ENCODE measurements at regions not wholly inside any gene's neighbourhood (a gene's known extent, or its start where the extent isn't known, plus 50 kb on each side); places are given as distances from the start of the nearest gene placed in this dataset.

DNA sequence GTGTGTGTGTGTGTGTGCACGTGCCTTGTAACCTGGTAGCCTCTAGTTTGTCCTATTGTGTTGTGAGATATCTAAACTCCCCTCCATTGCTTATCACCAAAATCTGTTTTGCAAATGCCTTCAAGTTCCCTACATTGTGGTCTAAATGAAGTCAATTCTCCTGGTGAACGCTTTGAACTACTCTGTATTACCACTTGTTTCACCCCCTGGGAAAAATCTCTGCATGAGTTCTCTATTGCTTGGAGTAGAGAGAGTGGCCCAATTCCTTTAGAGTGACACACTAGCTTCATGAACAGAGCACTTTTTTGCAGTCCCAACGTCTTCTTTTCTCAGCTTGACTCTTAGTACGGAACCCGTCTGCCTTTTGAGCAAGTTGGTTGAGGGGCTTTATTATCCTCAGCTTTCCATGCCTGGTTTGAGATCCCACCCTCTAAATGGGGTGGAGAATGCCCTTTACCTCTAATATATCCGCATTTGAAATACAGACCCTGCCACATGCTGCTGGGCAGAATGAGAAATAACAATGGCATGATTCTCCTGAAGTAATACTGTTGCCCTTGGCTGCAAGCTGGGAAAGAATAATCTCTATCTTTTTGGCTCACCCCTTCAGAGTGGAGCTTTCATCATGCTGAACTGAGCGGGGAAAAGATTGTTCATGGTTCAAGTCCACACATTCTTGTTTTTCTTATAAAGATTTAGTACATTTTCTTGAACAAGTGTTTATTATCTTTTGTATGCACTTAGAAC is 2545.3 kb downstream of the PCDH9 start:
- TF ChIP-seq, protein P1, sequence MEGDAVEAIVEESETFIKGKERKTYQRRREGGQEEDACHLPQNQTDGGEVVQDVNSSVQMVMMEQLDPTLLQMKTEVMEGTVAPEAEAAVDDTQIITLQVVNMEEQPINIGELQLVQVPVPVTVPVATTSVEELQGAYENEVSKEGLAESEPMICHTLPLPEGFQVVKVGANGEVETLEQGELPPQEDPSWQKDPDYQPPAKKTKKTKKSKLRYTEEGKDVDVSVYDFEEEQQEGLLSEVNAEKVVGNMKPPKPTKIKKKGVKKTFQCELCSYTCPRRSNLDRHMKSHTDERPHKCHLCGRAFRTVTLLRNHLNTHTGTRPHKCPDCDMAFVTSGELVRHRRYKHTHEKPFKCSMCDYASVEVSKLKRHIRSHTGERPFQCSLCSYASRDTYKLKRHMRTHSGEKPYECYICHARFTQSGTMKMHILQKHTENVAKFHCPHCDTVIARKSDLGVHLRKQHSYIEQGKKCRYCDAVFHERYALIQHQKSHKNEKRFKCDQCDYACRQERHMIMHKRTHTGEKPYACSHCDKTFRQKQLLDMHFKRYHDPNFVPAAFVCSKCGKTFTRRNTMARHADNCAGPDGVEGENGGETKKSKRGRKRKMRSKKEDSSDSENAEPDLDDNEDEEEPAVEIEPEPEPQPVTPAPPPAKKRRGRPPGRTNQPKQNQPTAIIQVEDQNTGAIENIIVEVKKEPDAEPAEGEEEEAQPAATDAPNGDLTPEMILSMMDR (IDR thresholded peaks at IDR 0.05) = no peak
- peaks cover 0 to 3% (median 0%) of the 10 kb centered on the region in 4 donors for H3K27me3 ChIP-seq
- H3K27ac ChIP-seq = no peak overlapping the region
- H3K9me3 ChIP-seq = no peaks in the 10 kb centered on the region
- H3K36me3 ChIP-seq = no peaks in the 10 kb centered on the region
- no peak overlapping the region for H3K4me3 ChIP-seq
- ATAC-seq = no peak
- FAIRE-seq = no peak
- intact Hi-C loops (cut with DNase I) = no loop called here
- no peaks in the 10 kb centered on the region for H3K4me1 ChIP-seq
- DNase-seq = no peak
- 39 to 46% methylated on average over 7 of the region's 7 CpGs for WGBS, 2 donors

DNA sequence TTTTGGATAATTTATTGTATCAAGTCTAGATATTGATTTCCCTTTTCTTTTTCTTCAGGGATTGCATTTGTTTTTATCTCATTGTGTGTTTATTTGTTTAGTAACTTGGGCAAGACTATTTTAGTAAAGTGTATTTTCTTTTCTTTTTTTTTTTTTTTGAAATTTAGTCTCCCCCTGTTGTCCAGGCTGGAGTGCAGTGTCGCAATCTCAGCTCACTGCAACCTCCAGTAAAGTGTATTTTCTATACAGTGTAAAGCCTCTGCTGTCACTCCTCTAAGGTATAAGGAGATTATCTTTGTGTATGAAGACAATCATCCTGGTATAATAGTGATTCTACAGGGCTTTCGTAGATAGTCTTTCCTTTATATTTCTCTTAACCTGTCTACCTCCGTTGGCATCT is 2546.0 kb downstream of the PCDH9 start:
- WGBS, 2 donors = 45 to 53% methylated on average over 3 of the region's 3 CpGs
- no peaks in the 10 kb centered on the region for H3K36me3 ChIP-seq
- no peak overlapping the region for H3K4me3 ChIP-seq
- peaks cover 0 to 3% (median 0%) of the 10 kb centered on the region in 4 donors for H3K27me3 ChIP-seq
- no peak for DNase-seq
- no peak for FAIRE-seq
- H3K27ac ChIP-seq = no peak overlapping the region
- TF ChIP-seq, protein P1 (IDR thresholded peaks at IDR 0.05) = no peak
- no peaks in the 10 kb centered on the region for H3K4me1 ChIP-seq
- ATAC-seq = no peak
- no peaks in the 10 kb centered on the region for H3K9me3 ChIP-seq
- intact Hi-C loops (cut with DNase I) = no loop called here

DNA sequence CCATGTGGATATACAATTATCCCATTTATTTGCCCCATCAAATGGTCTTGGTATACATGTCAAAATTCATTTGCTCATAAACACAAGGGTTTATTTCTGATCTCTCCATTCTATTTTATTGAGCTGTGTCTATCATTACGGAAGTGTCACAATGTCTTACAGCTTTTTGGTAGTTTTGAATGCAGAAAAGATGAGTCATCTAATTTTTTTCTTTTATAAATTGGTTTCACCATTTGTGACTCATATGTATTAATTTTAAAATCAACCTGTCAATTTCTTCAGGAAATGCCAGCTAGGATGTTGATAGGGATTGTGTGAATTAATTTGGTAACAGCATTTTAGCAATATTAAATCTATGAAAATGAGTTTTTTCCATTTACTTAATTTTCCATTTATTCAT is 2549.4 kb downstream of the PCDH9 start:
- ATAC-seq = no peak
- no peak overlapping the region for H3K4me3 ChIP-seq
- TF ChIP-seq, protein P1 (IDR thresholded peaks at IDR 0.05) = no peak
- no peaks in the 10 kb centered on the region for H3K9me3 ChIP-seq
- H3K4me1 ChIP-seq = no peaks in the 10 kb centered on the region
- intact Hi-C loops (cut with DNase I) = no loop called here
- DNase-seq = no peak
- H3K27ac ChIP-seq = no peak overlapping the region
- 65 to 74% methylated on average over 1 of the region's 1 CpG for WGBS, 2 donors
- H3K36me3 ChIP-seq = no peaks in the 10 kb centered on the region
- FAIRE-seq = no peak
- H3K27me3 ChIP-seq = peaks cover 0 to 3% (median 0%) of the 10 kb centered on the region in 4 donors

DNA sequence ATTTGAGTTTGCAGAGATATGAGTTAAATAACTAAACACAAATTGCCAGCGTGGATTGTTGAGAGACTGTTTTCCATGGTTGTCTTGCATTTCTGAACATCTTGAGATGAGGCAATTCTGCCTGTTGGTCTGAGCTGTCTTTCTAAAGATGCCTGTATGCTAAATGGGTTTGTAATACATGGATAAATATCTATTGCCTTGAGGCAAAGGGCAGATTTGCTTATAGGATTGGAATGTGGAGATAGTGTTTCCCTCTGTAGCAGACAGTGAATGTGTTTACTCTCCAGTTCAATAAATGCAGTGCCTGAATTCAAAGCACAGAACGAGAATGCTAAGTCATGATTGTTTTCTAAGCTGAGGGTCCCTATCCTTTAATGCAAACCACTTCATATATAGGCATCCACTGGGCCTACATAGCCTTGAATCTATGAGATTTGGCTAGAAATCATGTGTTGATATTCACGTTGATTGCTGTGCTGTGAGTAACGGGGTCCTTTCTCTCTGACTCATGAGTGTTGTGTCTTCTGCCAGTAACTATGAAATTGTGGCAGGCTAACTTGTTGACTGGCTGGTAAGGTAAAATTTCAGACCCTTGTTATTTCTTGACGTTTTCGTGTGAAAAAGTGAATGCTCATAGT is 2554.8 kb downstream of the PCDH9 start:
- Histone ChIP-seq H3K4me1 (no peaks in the 10 kb centered on the region), H3K27me3 (peaks cover 0 to 1% (median 0%) of the 10 kb centered on the region in 4 donors), H3K36me3 (no peaks in the 10 kb centered on the region), H3K27ac (no peak overlapping the region), H3K9me3 (no peaks in the 10 kb centered on the region), H3K4me3 (no peak overlapping the region)
- TF ChIP-seq, protein P1 (IDR thresholded peaks at IDR 0.05) = no peak
- no peak for DNase-seq
- WGBS, 2 donors = 33 to 34% methylated on average over 6 of the region's 6 CpGs
- no peak for ATAC-seq
- FAIRE-seq = no peak
- intact Hi-C loops (cut with DNase I) = no loop called here

DNA sequence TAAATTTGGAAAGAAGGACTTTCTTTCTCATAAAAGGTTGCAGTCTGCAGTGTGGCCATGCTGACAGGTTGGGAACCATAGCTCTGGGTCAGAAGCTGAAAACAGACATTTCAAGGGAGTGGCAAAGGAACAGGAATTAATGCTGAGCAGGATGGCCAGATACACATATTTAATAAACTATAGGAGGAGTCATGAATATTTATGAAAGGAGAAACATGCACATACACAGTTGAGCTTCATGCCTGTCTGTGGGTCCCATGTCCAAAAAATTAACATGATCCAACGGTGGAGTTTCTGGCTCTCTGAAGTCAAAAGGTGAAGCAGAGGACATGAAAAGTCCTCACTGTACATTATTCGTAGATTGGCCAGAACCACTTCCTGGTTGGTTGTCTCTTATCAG is 2556.0 kb downstream of the PCDH9 start:
- no peak overlapping the region for H3K4me3 ChIP-seq
- FAIRE-seq (no peak), DNase-seq (no peak), ATAC-seq (no peak)
- H3K4me1 ChIP-seq = no peaks in the 10 kb centered on the region
- H3K27ac ChIP-seq = no peak overlapping the region
- H3K36me3 ChIP-seq = no peaks in the 10 kb centered on the region
- no peaks in the 10 kb centered on the region for H3K9me3 ChIP-seq
- intact Hi-C loops (cut with DNase I) = no loop called here
- 50 to 68% methylated on average over 2 of the region's 2 CpGs for WGBS, 2 donors
- TF ChIP-seq, protein P1 (IDR thresholded peaks at IDR 0.05) = no peak
- H3K27me3 ChIP-seq = no peaks in the 10 kb centered on the region

Data from pancreas (tissue), 10 donors.